GM12878 (cell line): ENCODE measurements at regions not wholly inside any gene's neighbourhood (a gene's known extent, or its start where the extent isn't known, plus 50 kb on each side); places are given as distances from the start of the nearest gene placed in this dataset.

Source experiments
- ATAC-seq: fragments of 200-7000 bp; cut with Tn5 transposase; 3 replicates; pipeline ENCODE4 v1.9.1; 2020; ENCODE audit warnings: mild to moderate bottlenecking, moderate library complexity
- BruUV-seq: library from RNA; stranded (reverse); fragments of 400-500 nt; replicated peaks from 2 replicates; lab custom pipeline; 2021; lab: Mats Ljungman, UMichigan
- CTCF ChIA-PET: fragments of 300-600 bp; sonication (Branson Sonifier 250); formaldehyde crosslinking; extraction: SDS; loops from one replicate; lab custom pipeline; 2021; ENCODE audit warnings: inconsistent platforms; lab: Yijun Ruan, JAX
- POLR2A ChIA-PET: fragments of 350-600 bp; formaldehyde crosslinking; extraction: SDS; loops from one replicate; lab custom pipeline; 2021; ENCODE audit warnings: inconsistent platforms; lab: Charles Lee
- RAD21 ChIA-PET: fragments of 300-600 bp; sonication (Branson Sonifier 250); formaldehyde crosslinking; loops from one replicate; lab custom pipeline; 2023; ENCODE audit warnings: antibody characterized with exemption; ENCODE audit not compliant: unreplicated experiment; lab: Charles Lee
- SMC1A ChIA-PET: fragments of 300-600 bp; sonication (Branson Sonifier 250); formaldehyde crosslinking; loops from one replicate; lab custom pipeline; 2023; ENCODE audit not compliant: unreplicated experiment, uncharacterized antibody; lab: Charles Lee
- DNase-seq: peaks from one replicate; pipeline ENCODE4 v3.0.0-alpha.2; 2011; ENCODE audit warnings: low read depth, low spot score
- FAIRE-seq: peaks from 3 replicates; lab custom pipeline; 2011; peaks lifted over from hg19 to GRCh38; lab: Jason Lieb, UNC
- H2AFZ ChIP-seq: 2 replicates; pipeline ENCODE4 v1.6.0; 2011; ENCODE audit warnings: low read depth, low read length, control low read depth; ENCODE audit not compliant: control insufficient read depth
- H3K27ac ChIP-seq: 2 replicates; pipeline ENCODE4 v1.5.1; 2011; ENCODE audit warnings: control low read depth; ENCODE audit not compliant: control insufficient read depth, insufficient read depth
- H3K27me3 ChIP-seq, 2 experiments: replicated peaks in 1 of 2; 2 replicates each; pipeline versions ENCODE4 v1.6.0 to v1.6.1; 2011; ENCODE audit warnings: low read length in 1 of 2; ENCODE audit not compliant: control insufficient read depth in 2 of 2, insufficient read depth in 2 of 2
- H3K36me3 ChIP-seq, 2 experiments: 2 replicates each; pipeline ENCODE4 v1.5.1; 2011; ENCODE audit warnings: low read length in 1 of 2; ENCODE audit not compliant: control insufficient read depth in 2 of 2, insufficient read depth in 2 of 2
- H3K4me1 ChIP-seq: 2 replicates; pipeline ENCODE4 v1.6.1; 2011; ENCODE audit warnings: mild to moderate bottlenecking, low read length, moderate library complexity, mixed read lengths; ENCODE audit not compliant: control insufficient read depth, insufficient read depth
- H3K4me2 ChIP-seq: 2 replicates; pipeline ENCODE4 v1.6.0; 2011; ENCODE audit warnings: control low read depth; ENCODE audit not compliant: control insufficient read depth, insufficient read depth
- H3K4me3 ChIP-seq: fragments of 200-600 bp; sonication (generic); 2 replicates; pipeline ENCODE4 v1.5.1; 2016
- H3K79me2 ChIP-seq: 2 replicates; pipeline ENCODE4 v1.6.0; 2011; ENCODE audit warnings: low read length; ENCODE audit not compliant: control insufficient read depth, insufficient read depth
- H3K9ac ChIP-seq: 2 replicates; pipeline ENCODE4 v1.8.0; 2011; ENCODE audit warnings: low read length, control low read depth, mixed read lengths; ENCODE audit not compliant: control insufficient read depth, insufficient read depth
- H3K9me3 ChIP-seq: replicated peaks from 3 replicates; pipeline ENCODE4 v1.5.1; 2011; ENCODE audit warnings: mild to moderate bottlenecking, low read length; ENCODE audit not compliant: control insufficient read depth, insufficient read depth
- H4K20me1 ChIP-seq: 2 replicates; pipeline ENCODE4 v1.6.0; 2011; ENCODE audit not compliant: control insufficient read depth, insufficient read depth
- BACH1 ChIP-seq: fragments of 450-650 bp; IDR thresholded peaks from 2 replicates; pipeline ENCODE4 v1.6.1; 2017; ENCODE audit warnings: mild to moderate bottlenecking, borderline replicate concordance
- BCL11A ChIP-seq: IDR thresholded peaks from 2 replicates; pipeline ENCODE4 v1.6.1; 2011; ENCODE audit warnings: low read depth, low read length
- CREM ChIP-seq: IDR thresholded peaks from 2 replicates; pipeline ENCODE4 v1.6.1; 2014; ENCODE audit warnings: antibody characterized with exemption, low read depth
- ETV6 ChIP-seq, 2 experiments: fragments of 450-650 bp in 1 of 2; IDR thresholded peaks in 1 of 2; conservative IDR thresholded peaks in 1 of 2; 2 replicates each; pipeline ENCODE4 v1.6.1; 2014; ENCODE audit warnings: antibody characterized with exemption in 1 of 2, borderline replicate concordance in 1 of 2, low read depth in 1 of 2, mild to moderate bottlenecking in 1 of 2, moderate library complexity in 1 of 2
- JUNB ChIP-seq: IDR thresholded peaks from 2 replicates; pipeline ENCODE4 v1.6.1; 2016; ENCODE audit warnings: antibody characterized with exemption, mild to moderate bottlenecking
- JUND ChIP-seq: IDR thresholded peaks from 2 replicates; pipeline ENCODE4 v1.6.1; 2012; ENCODE audit warnings: low read depth, mild to moderate bottlenecking, low read length, improper control_type of control experiment, moderate library complexity
- NFIC ChIP-seq: IDR thresholded peaks from 2 replicates; pipeline ENCODE4 v1.6.1; 2012; ENCODE audit warnings: low read depth, mild to moderate bottlenecking, inconsistent platforms, low read length, moderate library complexity
- NFYA ChIP-seq: IDR thresholded peaks from 2 replicates; pipeline ENCODE4 v1.6.1; 2011; ENCODE audit warnings: low read depth, mild to moderate bottlenecking, low read length, improper control_type of control experiment, borderline replicate concordance
- NR2F1 ChIP-seq: fragments of 450-650 bp; conservative IDR thresholded peaks from 2 replicates; pipeline ENCODE4 v1.6.1; 2017; ENCODE audit warnings: mild to moderate bottlenecking
- POLR2AphosphoS2 ChIP-seq: IDR thresholded peaks from 2 replicates; pipeline ENCODE4 v1.6.1; 2011; ENCODE audit warnings: low read depth, mild to moderate bottlenecking, low read length, improper control_type of control experiment, moderate library complexity
- RAD51 ChIP-seq: fragments of 450-650 bp; IDR thresholded peaks from 2 replicates; pipeline ENCODE4 v1.6.1; 2016; ENCODE audit warnings: moderate library complexity, mild to moderate bottlenecking, inconsistent platforms
- ZSCAN29 ChIP-seq: fragments of 450-650 bp; IDR thresholded peaks from 2 replicates; pipeline ENCODE4 v1.6.1; 2017; ENCODE audit warnings: mild to moderate bottlenecking, moderate library complexity
- WGBS: methylation state at CpG from one replicate; pipeline ENCODE4 v1.1.6; 2016; ENCODE audit warnings: low lambda C conversion rate; ENCODE audit not compliant: insufficient replicate concordance, insufficient coverage; ENCODE audit errors: missing lambda C conversion rate; 5-methylcytosine and 5-hydroxymethylcytosine counted together
- in situ Hi-C: fragments of 300-500 bp; cut with MboI; formaldehyde crosslinking; loops from 9 replicates; pipeline ENCODE4 v1.14.3; 2018; ENCODE audit warnings: mixed read lengths
- intact Hi-C: fragments of 100-400 bp; cut with micrococcal nuclease; formaldehyde crosslinking; loops from one replicate; pipeline ENCODE4 v1.14.2; 2022; ENCODE audit not compliant: unreplicated experiment
- TF ChIP-seq, protein P1 (sequence below): fragments of 450-650 bp; IDR thresholded peaks from 2 replicates; pipeline ENCODE4 v1.6.1; 2016; ENCODE audit warnings: mild to moderate bottlenecking
- TF ChIP-seq, protein P2 (sequence below): fragments of 450-650 bp; formaldehyde crosslinking; IDR thresholded peaks from 2 replicates; pipeline ENCODE4 v1.5.0; 2022; ENCODE audit warnings: mild to moderate bottlenecking, missing genetic modification characterization

DNA sequence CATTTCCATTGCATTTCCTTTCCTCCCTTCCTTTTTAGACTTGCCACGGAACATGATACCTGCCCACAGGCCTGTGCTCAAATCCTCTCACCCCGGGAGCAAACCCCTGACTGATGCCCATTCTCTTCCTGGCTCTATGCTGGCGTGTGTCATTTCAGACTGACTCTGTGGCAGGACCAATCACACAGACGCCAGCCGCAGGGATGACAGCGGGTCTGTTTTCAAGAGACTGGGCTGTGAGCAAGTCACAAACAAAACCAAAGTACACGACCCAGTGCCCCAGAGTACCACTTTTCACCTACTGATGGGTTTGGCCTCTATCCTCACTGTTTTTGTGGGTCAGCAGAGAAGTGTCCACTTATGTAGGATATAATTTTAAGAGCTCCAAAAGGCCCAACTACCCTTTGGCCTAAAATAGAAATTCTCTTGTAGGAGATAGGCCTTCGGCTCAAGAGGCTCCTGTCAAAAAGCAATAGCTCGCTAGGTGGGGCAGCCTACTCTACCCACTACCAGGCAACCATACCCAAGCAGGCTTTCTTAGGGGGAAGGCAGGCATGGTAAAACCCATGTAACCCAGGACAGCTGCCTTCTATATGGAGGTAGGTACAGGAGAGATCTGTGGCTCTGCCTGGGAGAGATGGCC is 215.7 kb downstream of the CDC5L start:
- no TSS peak for BruUV-seq
- H3K27ac ChIP-seq = no peak overlapping the region
- ChIA-PET CTCF (no interaction called here), POLR2A (no interaction called here), SMC1A (no interaction called here), RAD21 (no interaction called here)
- no peaks in the 10 kb centered on the region for H4K20me1 ChIP-seq
- H3K79me2 ChIP-seq = no peaks in the 10 kb centered on the region
- H3K27me3 ChIP-seq = no peaks in the 10 kb centered on the region
- no peaks in the 10 kb centered on the region for H3K36me3 ChIP-seq
- ATAC-seq = no peak
- H3K9ac ChIP-seq = no peak overlapping the region
- no peak overlapping the region for H2AFZ ChIP-seq
- H3K9me3 ChIP-seq = no peaks in the 10 kb centered on the region
- intact Hi-C loops (no loop called here), in situ Hi-C loops (no loop called here)
- H3K4me1 ChIP-seq = no peaks in the 10 kb centered on the region
- no peak overlapping the region for H3K4me3 ChIP-seq
- H3K4me2 ChIP-seq = no peak overlapping the region
- WGBS = 34% methylated on average over 9 of the region's 9 CpGs
- no peak for FAIRE-seq
- TF ChIP-seq JUNB (no peak), POLR2AphosphoS2 (no peak), ZSCAN29 (no peak)
- TF ChIP-seq, protein P1, sequence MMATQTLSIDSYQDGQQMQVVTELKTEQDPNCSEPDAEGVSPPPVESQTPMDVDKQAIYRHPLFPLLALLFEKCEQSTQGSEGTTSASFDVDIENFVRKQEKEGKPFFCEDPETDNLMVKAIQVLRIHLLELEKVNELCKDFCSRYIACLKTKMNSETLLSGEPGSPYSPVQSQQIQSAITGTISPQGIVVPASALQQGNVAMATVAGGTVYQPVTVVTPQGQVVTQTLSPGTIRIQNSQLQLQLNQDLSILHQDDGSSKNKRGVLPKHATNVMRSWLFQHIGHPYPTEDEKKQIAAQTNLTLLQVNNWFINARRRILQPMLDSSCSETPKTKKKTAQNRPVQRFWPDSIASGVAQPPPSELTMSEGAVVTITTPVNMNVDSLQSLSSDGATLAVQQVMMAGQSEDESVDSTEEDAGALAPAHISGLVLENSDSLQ = no peak
- no peak for DNase-seq

DNA sequence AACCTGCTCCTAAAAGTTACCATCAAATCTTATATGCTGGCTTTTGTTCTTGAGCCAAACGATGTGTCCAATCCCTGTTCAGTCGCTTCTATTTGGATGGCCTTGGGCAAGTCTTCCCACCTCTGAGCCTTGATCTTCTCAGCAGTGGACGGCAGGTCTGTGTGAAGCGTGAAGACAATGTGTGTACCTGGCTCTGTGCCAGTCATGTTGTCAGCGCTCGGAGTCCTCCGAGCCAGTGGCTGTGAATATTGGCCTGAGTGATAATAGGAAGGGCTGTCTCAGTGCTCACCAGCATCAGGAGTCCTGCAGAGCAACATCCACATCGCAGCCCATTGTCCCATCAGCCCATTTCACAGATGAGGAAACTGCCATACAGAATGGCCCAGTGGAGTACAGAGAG is 219.0 kb downstream of the CDC5L start:
- Histone ChIP-seq H3K79me2 (no peaks in the 10 kb centered on the region), H4K20me1 (no peaks in the 10 kb centered on the region; the same call in 1 of the 2 replicates), H3K9ac (no peak overlapping the region), H3K4me1 (no peaks in the 10 kb centered on the region), H3K36me3 (no peaks in the 10 kb centered on the region), H3K27ac (no peak overlapping the region), H3K4me2 (no peak overlapping the region), H3K27me3 (no peaks in the 10 kb centered on the region; a peak in 1 of 4 replicates), H3K9me3 (no peaks in the 10 kb centered on the region), H2AFZ (no peak overlapping the region), H3K4me3 (no peak overlapping the region)
- CTCF ChIA-PET = no interaction called here
- SMC1A ChIA-PET = no interaction called here
- FAIRE-seq (no peak), ATAC-seq (no peak), DNase-seq (no peak)
- in situ Hi-C loops (no loop called here), intact Hi-C loops (no loop called here)
- WGBS = 42% methylated on average over 8 of the region's 8 CpGs
- no TSS peak for BruUV-seq
- RAD21 ChIA-PET = no interaction called here
- POLR2A ChIA-PET = no interaction called here
- no peak for TF ChIP-seq BCL11A
- no peak for TF ChIP-seq NR2F1
- TF ChIP-seq CREM = no peak
- TF ChIP-seq BACH1 = no peak
- no peak for TF ChIP-seq RAD51
- no peak for TF ChIP-seq JUND
- TF ChIP-seq ETV6 (conservative IDR thresholded peaks at IDR 0.05 in 1 of 2, IDR thresholded peaks at IDR 0.05 in 1 of 2; ENCODE audit: borderline replicate concordance in 1 of 2, low read depth in 1 of 2) = no peak
- no peak for TF ChIP-seq NFIC
- no peak for TF ChIP-seq NFYA
- TF ChIP-seq, protein P2, sequence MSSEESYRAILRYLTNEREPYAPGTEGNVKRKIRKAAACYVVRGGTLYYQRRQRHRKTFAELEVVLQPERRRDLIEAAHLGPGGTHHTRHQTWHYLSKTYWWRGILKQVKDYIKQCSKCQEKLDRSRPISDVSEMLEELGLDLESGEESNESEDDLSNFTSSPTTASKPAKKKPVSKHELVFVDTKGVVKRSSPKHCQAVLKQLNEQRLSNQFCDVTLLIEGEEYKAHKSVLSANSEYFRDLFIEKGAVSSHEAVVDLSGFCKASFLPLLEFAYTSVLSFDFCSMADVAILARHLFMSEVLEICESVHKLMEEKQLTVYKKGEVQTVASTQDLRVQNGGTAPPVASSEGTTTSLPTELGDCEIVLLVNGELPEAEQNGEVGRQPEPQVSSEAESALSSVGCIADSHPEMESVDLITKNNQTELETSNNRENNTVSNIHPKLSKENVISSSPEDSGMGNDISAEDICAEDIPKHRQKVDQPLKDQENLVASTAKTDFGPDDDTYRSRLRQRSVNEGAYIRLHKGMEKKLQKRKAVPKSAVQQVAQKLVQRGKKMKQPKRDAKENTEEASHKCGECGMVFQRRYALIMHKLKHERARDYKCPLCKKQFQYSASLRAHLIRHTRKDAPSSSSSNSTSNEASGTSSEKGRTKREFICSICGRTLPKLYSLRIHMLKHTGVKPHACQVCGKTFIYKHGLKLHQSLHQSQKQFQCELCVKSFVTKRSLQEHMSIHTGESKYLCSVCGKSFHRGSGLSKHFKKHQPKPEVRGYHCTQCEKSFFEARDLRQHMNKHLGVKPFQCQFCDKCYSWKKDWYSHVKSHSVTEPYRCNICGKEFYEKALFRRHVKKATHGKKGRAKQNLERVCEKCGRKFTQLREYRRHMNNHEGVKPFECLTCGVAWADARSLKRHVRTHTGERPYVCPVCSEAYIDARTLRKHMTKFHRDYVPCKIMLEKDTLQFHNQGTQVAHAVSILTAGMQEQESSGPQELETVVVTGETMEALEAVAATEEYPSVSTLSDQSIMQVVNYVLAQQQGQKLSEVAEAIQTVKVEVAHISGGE (CRISPR knock-in tag) = no peak
